ENCODE measurements at regions not wholly inside any gene's neighbourhood (a gene's known extent, or its start where the extent isn't known, plus 50 kb on each side); places are given as distances from the start of the nearest gene placed in this dataset.

- no peak overlapping the region for H3K9ac ChIP-seq (ENCODE audit: low read depth, low read length)
- peaks cover 32% of the 10 kb centered on the region for H3K36me3 ChIP-seq (ENCODE audit: control insufficient read depth, insufficient read depth, low read length)
- H3K27me3 ChIP-seq (ENCODE audit: control insufficient read depth, insufficient read depth, low read length), result no peaks in the 10 kb centered on the region
- H3K27ac ChIP-seq (ENCODE audit: low read depth, low read length), result no peak overlapping the region
- peaks cover under 1% of the 10 kb centered on the region; the same call in 1 of the 2 replicates for H3K9me3 ChIP-seq (ENCODE audit: control insufficient read depth, insufficient read depth, low read length)
- H3K4me3 ChIP-seq (ENCODE audit: low read depth, low read length), result no peak overlapping the region
- no peaks in the 10 kb centered on the region for H3K4me1 ChIP-seq (ENCODE audit: control insufficient read depth, insufficient read depth, low read length)
Observed at GRCh38 chr11:70486731-70487130, 88.4 kb downstream of the CTTN start.

GRCh38 chr11:70487160-70487559 is 88.8 kb downstream of the CTTN start:
- no peak overlapping the region for H3K4me3 ChIP-seq (ENCODE audit: low read depth, low read length)
- H3K9me3 ChIP-seq (ENCODE audit: control insufficient read depth, insufficient read depth, low read length), result peaks cover 3% of the 10 kb centered on the region; the same call in 1 of the 2 replicates
- no peaks in the 10 kb centered on the region for H3K27me3 ChIP-seq (ENCODE audit: control insufficient read depth, insufficient read depth, low read length)
- H3K9ac ChIP-seq (ENCODE audit: low read depth, low read length), result no peak overlapping the region
- peaks cover 34% of the 10 kb centered on the region for H3K36me3 ChIP-seq (ENCODE audit: control insufficient read depth, insufficient read depth, low read length)
- H3K4me1 ChIP-seq (ENCODE audit: control insufficient read depth, insufficient read depth, low read length), result no peaks in the 10 kb centered on the region
- no peak overlapping the region for H3K27ac ChIP-seq (ENCODE audit: low read depth, low read length)

- H3K9ac ChIP-seq (ENCODE audit: low read depth, low read length), result no peak overlapping the region
- no peaks in the 10 kb centered on the region for H3K27me3 ChIP-seq (ENCODE audit: control insufficient read depth, insufficient read depth, low read length)
- H3K4me3 ChIP-seq (ENCODE audit: low read depth, low read length), result no peak overlapping the region
- H3K36me3 ChIP-seq (ENCODE audit: control insufficient read depth, insufficient read depth, low read length), result peaks cover 32% of the 10 kb centered on the region
- H3K4me1 ChIP-seq (ENCODE audit: control insufficient read depth, insufficient read depth, low read length), result no peaks in the 10 kb centered on the region
- no peak overlapping the region for H3K27ac ChIP-seq (ENCODE audit: low read depth, low read length)
- peaks cover 3% of the 10 kb centered on the region; the same call in 1 of the 2 replicates for H3K9me3 ChIP-seq (ENCODE audit: control insufficient read depth, insufficient read depth, low read length)
Observed at GRCh38 chr11:70487756-70488155, 89.4 kb downstream of the CTTN start.

- no peak overlapping the region for H3K27ac ChIP-seq (ENCODE audit: low read depth, low read length)
- H3K36me3 ChIP-seq (ENCODE audit: control insufficient read depth, insufficient read depth, low read length), result peaks cover 32% of the 10 kb centered on the region
- H3K27me3 ChIP-seq (ENCODE audit: control insufficient read depth, insufficient read depth, low read length), result no peaks in the 10 kb centered on the region
- H3K4me1 ChIP-seq (ENCODE audit: control insufficient read depth, insufficient read depth, low read length), result no peaks in the 10 kb centered on the region
- no peak overlapping the region for H3K4me3 ChIP-seq (ENCODE audit: low read depth, low read length)
- peaks cover 3% of the 10 kb centered on the region; the same call in 1 of the 2 replicates for H3K9me3 ChIP-seq (ENCODE audit: control insufficient read depth, insufficient read depth, low read length)
- no peak overlapping the region for H3K9ac ChIP-seq (ENCODE audit: low read depth, low read length)
Observed at GRCh38 chr11:70488171-70488703, 89.9 kb downstream of the CTTN start.

- peaks cover 32% of the 10 kb centered on the region for H3K36me3 ChIP-seq (ENCODE audit: control insufficient read depth, insufficient read depth, low read length)
- no peaks in the 10 kb centered on the region for H3K27me3 ChIP-seq (ENCODE audit: control insufficient read depth, insufficient read depth, low read length)
- peaks cover 3% of the 10 kb centered on the region; the same call in 1 of the 2 replicates for H3K9me3 ChIP-seq (ENCODE audit: control insufficient read depth, insufficient read depth, low read length)
- no peak overlapping the region for H3K27ac ChIP-seq (ENCODE audit: low read depth, low read length)
- no peak overlapping the region for H3K9ac ChIP-seq (ENCODE audit: low read depth, low read length)
- H3K4me3 ChIP-seq (ENCODE audit: low read depth, low read length), result no peak overlapping the region
- H3K4me1 ChIP-seq (ENCODE audit: control insufficient read depth, insufficient read depth, low read length), result no peaks in the 10 kb centered on the region
Observed at GRCh38 chr11:70489276-70489675, 90.9 kb downstream of the CTTN start.

- no peak overlapping the region for H3K4me3 ChIP-seq (ENCODE audit: low read depth, low read length)
- H3K27me3 ChIP-seq (ENCODE audit: control insufficient read depth, insufficient read depth, low read length), result no peaks in the 10 kb centered on the region
- peaks cover 3% of the 10 kb centered on the region; the same call in 1 of the 2 replicates for H3K9me3 ChIP-seq (ENCODE audit: control insufficient read depth, insufficient read depth, low read length)
- H3K4me1 ChIP-seq (ENCODE audit: control insufficient read depth, insufficient read depth, low read length), result no peaks in the 10 kb centered on the region
- H3K9ac ChIP-seq (ENCODE audit: low read depth, low read length), result no peak overlapping the region
- no peak overlapping the region for H3K27ac ChIP-seq (ENCODE audit: low read depth, low read length)
- peaks cover 24% of the 10 kb centered on the region for H3K36me3 ChIP-seq (ENCODE audit: control insufficient read depth, insufficient read depth, low read length)
Observed at GRCh38 chr11:70490208-70490607, 91.9 kb downstream of the CTTN start.

GRCh38 chr11:70490723-70491558 is 92.6 kb downstream of the CTTN start:
- Histone ChIP-seq H3K9ac (ENCODE audit: low read depth, low read length) (no peak overlapping the region), H3K4me1 (ENCODE audit: control insufficient read depth, insufficient read depth, low read length) (no peaks in the 10 kb centered on the region), H3K36me3 (ENCODE audit: control insufficient read depth, insufficient read depth, low read length) (0 out of 2 replicates have a peak, but pooled peaks cover 18% of the 10 kb centered on the region), H3K27ac (ENCODE audit: low read depth, low read length) (no peak overlapping the region), H3K4me3 (ENCODE audit: low read depth, low read length) (no peak overlapping the region; the same call in 1 of the 2 replicates), H3K27me3 (ENCODE audit: control insufficient read depth, insufficient read depth, low read length) (no peaks in the 10 kb centered on the region), H3K9me3 (ENCODE audit: control insufficient read depth, insufficient read depth, low read length) (peaks cover 3% of the 10 kb centered on the region; the same call in 1 of the 2 replicates)

GRCh38 chr11:70491696-70492472 is 93.6 kb downstream of the CTTN start:
- Histone ChIP-seq H3K27me3 (ENCODE audit: control insufficient read depth, insufficient read depth, low read length) (no peaks in the 10 kb centered on the region), H3K36me3 (ENCODE audit: control insufficient read depth, insufficient read depth, low read length) (0 out of 2 replicates have a peak, but pooled peaks cover 15% of the 10 kb centered on the region), H3K27ac (ENCODE audit: low read depth, low read length) (no peak overlapping the region), H3K9me3 (ENCODE audit: control insufficient read depth, insufficient read depth, low read length) (peaks cover 3% of the 10 kb centered on the region; the same call in 1 of the 2 replicates), H3K4me3 (ENCODE audit: low read depth, low read length) (no peak overlapping the region), H3K4me1 (ENCODE audit: control insufficient read depth, insufficient read depth, low read length) (no peaks in the 10 kb centered on the region), H3K9ac (ENCODE audit: low read depth, low read length) (no peak overlapping the region)

GRCh38 chr11:70493089-70493474 is 94.8 kb downstream of the CTTN start:
- H3K27me3 ChIP-seq (ENCODE audit: control insufficient read depth, insufficient read depth, low read length), result no peaks in the 10 kb centered on the region
- H3K27ac ChIP-seq (ENCODE audit: low read depth, low read length), result no peak overlapping the region
- 0 out of 2 replicates have a peak, but pooled peaks cover 11% of the 10 kb centered on the region for H3K36me3 ChIP-seq (ENCODE audit: control insufficient read depth, insufficient read depth, low read length)
- H3K4me1 ChIP-seq (ENCODE audit: control insufficient read depth, insufficient read depth, low read length), result no peaks in the 10 kb centered on the region
- H3K9ac ChIP-seq (ENCODE audit: low read depth, low read length), result no peak overlapping the region
- H3K4me3 ChIP-seq (ENCODE audit: low read depth, low read length), result no peak overlapping the region
- peaks cover 3% of the 10 kb centered on the region; the same call in 1 of the 2 replicates for H3K9me3 ChIP-seq (ENCODE audit: control insufficient read depth, insufficient read depth, low read length)

- H3K36me3 ChIP-seq (ENCODE audit: control insufficient read depth, insufficient read depth, low read length), result 0 out of 2 replicates have a peak, but pooled peaks cover 11% of the 10 kb centered on the region
- no peak overlapping the region for H3K9ac ChIP-seq (ENCODE audit: low read depth, low read length)
- H3K27me3 ChIP-seq (ENCODE audit: control insufficient read depth, insufficient read depth, low read length), result no peaks in the 10 kb centered on the region
- no peak overlapping the region for H3K4me3 ChIP-seq (ENCODE audit: low read depth, low read length)
- H3K27ac ChIP-seq (ENCODE audit: low read depth, low read length), result no peak overlapping the region
- H3K9me3 ChIP-seq (ENCODE audit: control insufficient read depth, insufficient read depth, low read length), result peaks cover 3% of the 10 kb centered on the region; the same call in 1 of the 2 replicates
- no peaks in the 10 kb centered on the region for H3K4me1 ChIP-seq (ENCODE audit: control insufficient read depth, insufficient read depth, low read length)
Observed at GRCh38 chr11:70493891-70494290, 95.6 kb downstream of the CTTN start.
